CD4-positive, alpha-beta T cell treated with Interleukin-12 subunit alpha and Interleukin-12 subunit beta, for 1 hour (primary cell): ENCODE measurements at regions not wholly inside any gene's neighbourhood (a gene's known extent, or its start where the extent isn't known, plus 50 kb on each side); places are given as distances from the start of the nearest gene placed in this dataset.

Source experiments
- DNase-seq: peaks from one replicate; pipeline ENCODE4 v3.0.0-alpha.2; 2020

DNA sequence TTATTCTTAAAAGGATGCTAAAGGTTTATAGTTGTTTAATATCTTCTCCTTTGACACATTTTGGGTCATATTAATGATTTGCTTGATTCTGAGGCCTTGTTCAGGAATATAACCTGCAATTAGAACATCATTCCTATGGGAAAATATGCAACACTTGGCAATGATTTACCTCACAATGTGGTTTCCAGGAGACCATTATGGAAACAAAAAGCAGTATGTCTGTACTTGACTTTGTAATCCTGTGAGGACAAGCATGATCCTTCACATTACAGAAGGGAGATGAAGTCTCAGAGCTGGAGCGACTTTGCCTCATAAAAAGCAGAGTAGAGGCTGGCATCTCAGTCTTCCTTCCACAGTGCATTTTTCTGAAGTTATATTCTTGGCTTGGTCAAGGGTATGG lies 57.0 kb upstream of the CDCA7L start:
- DNase-seq, result no peak

DNA sequence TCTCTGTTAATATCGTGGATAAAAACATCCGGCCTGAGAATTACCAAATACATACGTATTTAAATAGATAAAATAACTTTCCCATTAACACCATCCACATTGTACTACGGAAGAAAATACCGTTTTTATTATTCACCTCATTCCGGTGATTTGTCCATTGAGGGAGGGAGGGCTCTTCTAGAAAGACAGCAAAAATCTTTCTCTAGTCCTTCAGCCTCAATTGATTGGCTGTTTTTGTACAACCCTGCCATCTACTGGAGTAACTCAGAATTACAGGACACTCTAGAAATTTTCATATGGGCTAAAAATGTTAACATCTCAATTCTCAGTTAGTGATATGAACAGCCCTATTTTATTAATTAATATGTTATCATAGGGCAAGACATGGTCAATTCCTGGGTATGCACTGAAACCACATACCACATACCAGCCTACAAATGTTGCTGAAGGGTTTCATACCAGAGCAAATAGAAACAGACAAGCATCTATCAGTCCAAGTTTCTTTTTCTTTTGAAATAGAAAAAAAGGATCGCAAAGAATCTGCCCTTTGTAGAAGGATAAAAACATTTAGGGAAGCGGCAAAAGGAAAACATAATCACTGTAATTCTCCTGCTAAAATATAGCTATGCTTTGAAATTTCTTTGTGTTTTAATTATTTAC lies 55.8 kb upstream of the CDCA7L start:
- peak; percentile 59 for DNase-seq

DNA sequence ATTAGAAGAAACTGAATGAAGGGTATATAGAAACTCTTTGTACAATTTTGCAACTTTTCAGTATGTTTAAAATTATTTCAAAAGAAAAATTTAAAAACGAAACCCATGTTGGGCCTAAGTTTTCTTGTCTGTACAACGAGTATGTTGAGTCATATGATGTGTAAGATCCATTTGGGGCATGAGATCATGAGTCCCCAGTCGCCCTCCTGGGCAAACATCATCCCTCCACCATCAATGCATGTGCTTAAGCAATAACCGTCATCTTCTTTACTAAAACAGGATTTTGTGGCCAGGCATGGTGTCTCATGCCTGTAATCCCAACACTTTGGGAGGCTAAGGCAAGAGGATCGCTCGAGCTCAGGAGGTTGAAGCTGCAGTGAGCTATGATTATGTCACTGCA lies 54.2 kb upstream of the CDCA7L start:
- DNase-seq, result no peak

DNA sequence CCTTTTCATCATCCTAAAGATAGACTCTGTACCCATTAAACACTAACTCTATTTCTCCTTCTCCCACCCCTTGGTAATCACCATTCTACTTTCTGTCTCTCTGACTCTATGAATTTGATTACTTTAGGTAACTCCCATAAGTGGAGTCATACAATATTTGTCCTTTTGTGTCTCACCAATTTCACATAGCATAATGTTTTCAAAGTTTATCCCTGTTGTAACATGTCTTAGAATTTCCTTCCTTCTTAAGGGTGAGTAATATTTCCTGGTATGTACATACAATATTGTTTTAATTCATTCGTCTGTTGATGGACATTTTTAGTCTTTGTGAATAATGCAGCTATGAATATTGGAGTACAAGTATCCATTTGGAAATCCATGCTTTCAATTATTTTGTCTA lies 50.9 kb upstream of the CDCA7L start:
- DNase-seq, result no peak
